Hepatocyte (in vitro differentiated cells): ENCODE measurements at regions not wholly inside any gene's neighbourhood (a gene's known extent, or its start where the extent isn't known, plus 50 kb on each side); places are given as distances from the start of the nearest gene placed in this dataset.

Source experiments
- DNase-seq: peaks from one replicate; pipeline ENCODE4 v3.0.0-alpha.2; 2016; ENCODE audit warnings: low spot score
- H2AFZ ChIP-seq: fragments of 200-600 bp; sonication (generic); 2 replicates; pipeline ENCODE4 v1.6.0; 2016; ENCODE audit warnings: antibody characterized with exemption, mild to moderate bottlenecking
- H3K27ac ChIP-seq: fragments of 200-600 bp; sonication (generic); 2 replicates; pipeline ENCODE4 v1.5.1; 2016; ENCODE audit warnings: mild to moderate bottlenecking
- H3K27me3 ChIP-seq: fragments of 200-600 bp; sonication (generic); 2 replicates; pipeline ENCODE4 v1.6.1; 2016
- H3K36me3 ChIP-seq: fragments of 200-600 bp; sonication (generic); replicated peaks from 2 replicates; pipeline ENCODE4 v1.5.1; 2016; ENCODE audit warnings: low read depth; ENCODE audit not compliant: insufficient read depth
- H3K4me1 ChIP-seq: fragments of 200-600 bp; sonication (generic); 2 replicates; pipeline ENCODE4 v1.5.1; 2016; ENCODE audit warnings: mild to moderate bottlenecking, moderate library complexity; ENCODE audit not compliant: insufficient read depth
- H3K4me2 ChIP-seq: fragments of 200-600 bp; sonication (generic); 2 replicates; pipeline ENCODE4 v1.6.0; 2016
- H3K4me3 ChIP-seq: fragments of 200-600 bp; sonication (generic); 2 replicates; pipeline ENCODE4 v1.5.1; 2016; ENCODE audit warnings: mild to moderate bottlenecking
- H3K79me2 ChIP-seq: fragments of 200-600 bp; sonication (generic); 2 replicates; pipeline ENCODE4 v1.6.0; 2017; ENCODE audit warnings: mild to moderate bottlenecking
- H3K9me2 ChIP-seq: fragments of 200-600 bp; sonication (generic); replicated peaks from 2 replicates; pipeline ENCODE4 v1.6.0; 2017; ENCODE audit warnings: mild to moderate bottlenecking; ENCODE audit not compliant: insufficient read depth
- H3K9me3 ChIP-seq: fragments of 200-600 bp; sonication (generic); 2 replicates; pipeline ENCODE4 v1.5.1; 2016; ENCODE audit warnings: low read depth, mild to moderate bottlenecking
- H4K20me1 ChIP-seq: fragments of 200-600 bp; sonication (generic); 2 replicates; pipeline ENCODE4 v1.6.0; 2016; ENCODE audit warnings: mild to moderate bottlenecking; ENCODE audit not compliant: insufficient read depth, poor library complexity, severe bottlenecking
- CTCF ChIP-seq: fragments of 200-600 bp; sonication (generic); IDR thresholded peaks from 2 replicates; pipeline ENCODE4 v1.5.1; 2016; ENCODE audit warnings: antibody characterized with exemption, mild to moderate bottlenecking; ENCODE audit not compliant: poor library complexity
- EZH2 ChIP-seq: fragments of 200-600 bp; sonication (generic); IDR thresholded peaks from 2 replicates; pipeline ENCODE4 v1.6.1; 2016; ENCODE audit warnings: antibody characterized with exemption, mild to moderate bottlenecking, borderline replicate concordance
- EZH2phosphoT487 ChIP-seq: fragments of 200-600 bp; sonication (generic); IDR thresholded peaks from one replicate; pipeline ENCODE4 v1.6.1; 2018; ENCODE audit warnings: antibody characterized with exemption, mild to moderate bottlenecking, low read depth, moderate library complexity; ENCODE audit not compliant: unreplicated experiment, severe bottlenecking
- WGBS: methylation state at CpG from one replicate; pipeline ENCODE4 v1.1.6; 2016; ENCODE audit warnings: low lambda C conversion rate; ENCODE audit errors: missing lambda C conversion rate; 5-methylcytosine and 5-hydroxymethylcytosine counted together

DNA sequence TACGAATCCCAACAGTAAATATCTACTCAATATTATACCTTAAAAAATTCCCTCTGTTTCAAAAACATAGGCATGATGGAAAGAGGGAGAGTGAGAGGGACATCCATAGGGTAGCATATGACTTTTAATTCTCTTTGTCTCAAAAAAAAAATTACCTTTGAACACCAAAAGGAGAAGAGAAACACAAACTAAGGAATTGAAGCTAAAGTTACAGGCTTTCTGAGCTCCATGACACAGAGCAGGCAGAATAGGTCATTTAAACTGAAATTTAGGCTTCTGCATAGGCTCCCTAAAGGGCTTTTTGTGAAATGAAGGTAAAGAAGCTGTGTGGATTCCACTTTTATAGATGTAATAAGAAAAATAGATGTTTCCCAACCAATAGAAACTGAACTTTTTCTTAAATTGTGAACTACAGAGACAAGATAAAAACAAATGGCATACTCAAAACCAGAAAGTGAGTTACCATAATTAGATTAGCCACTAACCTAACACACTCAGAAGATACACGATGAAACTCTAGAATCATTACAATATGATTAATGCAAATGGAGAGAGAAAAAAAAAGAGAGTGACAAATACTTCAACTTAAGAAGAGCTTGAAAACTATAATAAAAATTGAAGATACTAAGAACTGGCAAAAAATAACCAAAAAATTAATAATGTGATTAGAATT, 584.6 kb downstream of the GABRG1 start:
- 85% methylated on average over 2 of the region's 2 CpGs for WGBS
- Histone ChIP-seq H3K79me2 (no peaks in the 10 kb centered on the region), H2AFZ (no peak overlapping the region), H4K20me1 (no peaks in the 10 kb centered on the region), H3K27ac (no peak overlapping the region), H3K4me1 (no peaks in the 10 kb centered on the region), H3K9me2 (no peaks in the 10 kb centered on the region), H3K9me3 (peaks cover 4% of the 10 kb centered on the region), H3K4me2 (no peak overlapping the region), H3K27me3 (no peaks in the 10 kb centered on the region), H3K36me3 (no peaks in the 10 kb centered on the region), H3K4me3 (no peak overlapping the region)
- TF ChIP-seq EZH2 (no peak), EZH2phosphoT487 (no peak), CTCF (no peak)
- DNase-seq, result no peak

- no peak overlapping the region for H3K4me2 ChIP-seq
- no peaks in the 10 kb centered on the region for H3K79me2 ChIP-seq
- no peaks in the 10 kb centered on the region for H3K27me3 ChIP-seq
- TF ChIP-seq EZH2 (no peak), EZH2phosphoT487 (no peak), CTCF (no peak)
- H2AFZ ChIP-seq, result no peak overlapping the region
- H3K36me3 ChIP-seq, result no peaks in the 10 kb centered on the region
- H3K9me3 ChIP-seq, result no peaks in the 10 kb centered on the region
- no peak for DNase-seq
- WGBS, result 94% methylated on average over 14 of the region's 14 CpGs
- H3K9me2 ChIP-seq, result no peaks in the 10 kb centered on the region
- no peak overlapping the region for H3K4me3 ChIP-seq
- no peak overlapping the region for H3K27ac ChIP-seq
- no peaks in the 10 kb centered on the region for H4K20me1 ChIP-seq
- H3K4me1 ChIP-seq, result no peaks in the 10 kb centered on the region
Measured at GRCh38 chr4:45530498-45530897, 593.4 kb downstream of the GABRG1 start.

DNA sequence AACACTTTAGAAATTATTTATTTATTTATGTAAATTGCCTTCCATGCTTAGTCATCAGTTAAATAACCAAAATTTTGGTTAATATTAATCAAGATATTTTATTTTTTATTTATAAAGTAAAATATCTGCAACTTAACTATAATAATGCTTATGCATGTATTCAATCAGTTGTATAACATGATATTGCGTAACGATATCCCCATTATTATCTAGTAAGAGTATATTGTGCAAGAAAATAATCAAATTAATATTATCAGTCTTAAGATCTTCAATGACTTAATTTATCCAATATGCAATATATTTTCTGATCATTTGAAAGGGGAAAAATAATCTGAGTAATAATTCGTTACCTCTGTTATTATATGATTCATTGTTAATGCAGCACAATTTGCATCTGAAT, 596.7 kb downstream of the GABRG1 start:
- no peaks in the 10 kb centered on the region for H3K79me2 ChIP-seq
- no peaks in the 10 kb centered on the region for H3K36me3 ChIP-seq
- H3K4me1 ChIP-seq, result no peaks in the 10 kb centered on the region
- no peaks in the 10 kb centered on the region for H3K9me3 ChIP-seq
- H3K4me2 ChIP-seq, result no peak overlapping the region
- no peaks in the 10 kb centered on the region for H4K20me1 ChIP-seq
- WGBS, result 94% methylated on average over 3 of the region's 3 CpGs
- no peak overlapping the region for H3K4me3 ChIP-seq
- H2AFZ ChIP-seq, result no peak overlapping the region
- no peak overlapping the region for H3K27ac ChIP-seq
- H3K27me3 ChIP-seq, result no peaks in the 10 kb centered on the region
- TF ChIP-seq CTCF, result no peak
- no peak for TF ChIP-seq EZH2
- no peak for TF ChIP-seq EZH2phosphoT487
- no peaks in the 10 kb centered on the region for H3K9me2 ChIP-seq
- no peak for DNase-seq

DNA sequence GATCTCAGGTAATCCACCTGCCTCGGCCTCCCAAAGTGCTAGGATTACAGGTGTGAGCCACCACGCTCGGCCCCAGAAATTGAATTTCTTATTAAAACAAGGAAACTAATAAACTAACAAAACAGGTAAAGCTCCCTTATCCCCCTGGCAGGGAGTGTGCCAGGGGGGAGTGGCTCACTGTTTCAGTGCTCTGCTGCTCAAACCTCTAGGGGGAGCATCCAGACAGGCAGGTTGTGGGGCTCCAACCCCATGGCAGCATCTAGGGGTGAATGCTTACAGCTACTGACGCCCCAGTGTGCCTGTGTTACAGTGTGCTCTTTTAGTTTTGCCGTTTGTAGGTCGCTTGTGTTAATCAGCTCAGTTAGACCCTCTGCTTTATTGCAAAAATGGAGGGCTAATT, 605.0 kb downstream of the GABRG1 start:
- Histone ChIP-seq H4K20me1 (no peaks in the 10 kb centered on the region), H3K4me1 (no peaks in the 10 kb centered on the region), H3K4me3 (no peak overlapping the region), H3K36me3 (no peaks in the 10 kb centered on the region), H3K27ac (no peak overlapping the region), H3K27me3 (no peaks in the 10 kb centered on the region), H3K9me3 (no peaks in the 10 kb centered on the region), H3K79me2 (no peaks in the 10 kb centered on the region), H3K4me2 (no peak overlapping the region), H3K9me2 (no peaks in the 10 kb centered on the region), H2AFZ (no peak overlapping the region)
- WGBS, result 87% methylated on average over 6 of the region's 6 CpGs
- TF ChIP-seq EZH2phosphoT487 (no peak), CTCF (no peak), EZH2 (no peak)
- DNase-seq, result no peak
